Natural killer cell (primary cell): ENCODE measurements at regions not wholly inside any gene's neighbourhood (a gene's known extent, or its start where the extent isn't known, plus 50 kb on each side); places are given as distances from the start of the nearest gene placed in this dataset.

Experiments
- ATAC-seq, 3 donors: fragments of 150-1000 bp in 2 of 3; fragments of 200-7000 bp in 1 of 3; cut with Tn5 transposase; 1 replicate in 1 of 3; 2 replicates in 2 of 3; pipeline ENCODE4 v1.10.0; 2021; ENCODE audit warnings: mild to moderate bottlenecking in 2 of 3, moderate library complexity in 2 of 3
- DNase-seq, 2 donors: peaks; one replicate each; pipeline versions ENCODE4 v3.0.0 to v3.0.0-alpha.2; 2013 to 2021; ENCODE audit warnings: mixed read lengths in 1 of 2
- H3K27ac ChIP-seq: one replicate; pipeline ENCODE4 v1.5.1; 2013; ENCODE audit warnings: mild to moderate bottlenecking, low read length
- H3K27me3 ChIP-seq: one replicate; pipeline ENCODE4 v1.6.1; 2013; ENCODE audit warnings: low read length; ENCODE audit not compliant: control insufficient read depth, insufficient read depth
- H3K36me3 ChIP-seq: one replicate; pipeline ENCODE4 v1.6.1; 2013; ENCODE audit warnings: low read length; ENCODE audit not compliant: control insufficient read depth, insufficient read depth
- H3K4me1 ChIP-seq: one replicate; pipeline ENCODE4 v1.6.1; 2013; ENCODE audit warnings: low read length; ENCODE audit not compliant: control insufficient read depth, insufficient read depth
- H3K4me3 ChIP-seq: one replicate; pipeline ENCODE4 v1.5.1; 2013; ENCODE audit warnings: low read length
- H3K9me3 ChIP-seq: one replicate; pipeline ENCODE4 v1.6.1; 2013; ENCODE audit warnings: low read length; ENCODE audit not compliant: control insufficient read depth, insufficient read depth
- H3K27ac Mint-ChIP-seq, 2 donors: one replicate each; pipeline ENCODE4 v1.8.0; 2022; ENCODE audit warnings: mild to moderate bottlenecking in 2 of 2, mixed read lengths in 2 of 2, moderate library complexity in 1 of 2
- H3K27me3 Mint-ChIP-seq, 2 donors: one replicate each; pipeline ENCODE4 v1.8.0; 2022; ENCODE audit warnings: low read depth in 2 of 2, mixed read lengths in 2 of 2
- H3K36me3 Mint-ChIP-seq: one replicate; pipeline ENCODE4 v1.8.0; 2022; ENCODE audit warnings: mixed read lengths
- H3K4me1 Mint-ChIP-seq, 2 donors: one replicate each; pipeline ENCODE4 v1.8.0; 2022; ENCODE audit warnings: mixed read lengths in 2 of 2
- H3K4me3 Mint-ChIP-seq: one replicate; pipeline ENCODE4 v1.8.0; 2022; ENCODE audit warnings: mild to moderate bottlenecking, moderate library complexity, mixed read lengths
- H3K9me3 Mint-ChIP-seq, 2 donors: one replicate each; pipeline ENCODE4 v1.8.0; 2022; ENCODE audit warnings: mixed read lengths in 2 of 2
- WGBS: methylation state at CpG from one replicate; pipeline ENCODE4 v1.1.7; 2013; ENCODE audit warnings: missing lambda C conversion rate; ENCODE audit not compliant: insufficient coverage; 5-methylcytosine and 5-hydroxymethylcytosine counted together
- intact Hi-C: fragments of 100-400 bp; cut with micrococcal nuclease; formaldehyde crosslinking; loops from one replicate; pipeline ENCODE4 v1.14.2; 2022
- TF ChIP-seq, protein P1 (sequence below): fragments of 200-600 bp; IDR thresholded peaks from one replicate; pipeline ENCODE4 v1.8.0; 2022; ENCODE audit warnings: antibody characterized with exemption

DNA sequence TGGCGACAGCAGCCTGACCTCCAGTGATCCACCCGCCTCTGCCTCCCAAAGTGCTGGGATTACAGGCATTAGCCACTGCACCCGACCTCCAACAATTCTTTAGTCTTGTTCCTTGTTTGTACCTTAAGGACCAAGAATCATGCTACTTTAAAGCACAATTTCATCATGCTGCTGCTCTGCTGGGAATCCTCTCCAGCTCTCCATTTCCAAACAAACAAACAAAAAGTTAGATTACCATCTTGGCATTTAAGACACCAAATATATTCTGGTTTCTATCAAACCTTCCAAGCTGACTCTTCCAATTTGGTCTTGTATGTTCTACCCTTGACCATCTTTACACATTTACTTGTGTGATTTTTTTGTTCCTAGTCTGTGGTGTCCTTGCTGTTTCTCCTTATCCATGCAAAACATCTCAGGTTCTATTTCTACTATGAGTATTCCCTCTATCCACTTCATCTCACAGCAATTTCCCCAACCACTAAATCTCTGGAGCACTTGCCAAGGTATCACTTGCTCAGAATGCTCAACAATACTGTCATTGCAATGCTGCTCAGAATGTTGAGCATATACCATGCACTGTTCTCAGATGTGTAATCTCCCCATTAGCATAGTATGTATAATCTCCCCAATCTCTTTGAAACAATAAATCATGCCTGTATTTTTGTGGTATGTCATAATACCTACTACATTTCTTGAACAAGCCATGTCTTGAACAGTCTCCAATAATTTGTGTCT lies 73.2 kb upstream of the GALNT5 start:
- no peaks in the 10 kb centered on the region for H3K36me3 ChIP-seq
- no peak overlapping the region for H3K27ac ChIP-seq
- Mint-ChIP-seq H3K27me3 (peaks cover 0 to 6% of the 10 kb centered on the region in 2 donors), H3K27ac (no peak overlapping the region), H3K36me3 (no peaks in the 10 kb centered on the region), H3K4me1 (peaks cover 0 to 5% of the 10 kb centered on the region in 2 donors), H3K9me3 (no peaks in the 10 kb centered on the region), H3K4me3 (no peak overlapping the region)
- ATAC-seq (no peak), DNase-seq (no peak)
- intact Hi-C loops, result no loop called here
- TF ChIP-seq, protein P1, sequence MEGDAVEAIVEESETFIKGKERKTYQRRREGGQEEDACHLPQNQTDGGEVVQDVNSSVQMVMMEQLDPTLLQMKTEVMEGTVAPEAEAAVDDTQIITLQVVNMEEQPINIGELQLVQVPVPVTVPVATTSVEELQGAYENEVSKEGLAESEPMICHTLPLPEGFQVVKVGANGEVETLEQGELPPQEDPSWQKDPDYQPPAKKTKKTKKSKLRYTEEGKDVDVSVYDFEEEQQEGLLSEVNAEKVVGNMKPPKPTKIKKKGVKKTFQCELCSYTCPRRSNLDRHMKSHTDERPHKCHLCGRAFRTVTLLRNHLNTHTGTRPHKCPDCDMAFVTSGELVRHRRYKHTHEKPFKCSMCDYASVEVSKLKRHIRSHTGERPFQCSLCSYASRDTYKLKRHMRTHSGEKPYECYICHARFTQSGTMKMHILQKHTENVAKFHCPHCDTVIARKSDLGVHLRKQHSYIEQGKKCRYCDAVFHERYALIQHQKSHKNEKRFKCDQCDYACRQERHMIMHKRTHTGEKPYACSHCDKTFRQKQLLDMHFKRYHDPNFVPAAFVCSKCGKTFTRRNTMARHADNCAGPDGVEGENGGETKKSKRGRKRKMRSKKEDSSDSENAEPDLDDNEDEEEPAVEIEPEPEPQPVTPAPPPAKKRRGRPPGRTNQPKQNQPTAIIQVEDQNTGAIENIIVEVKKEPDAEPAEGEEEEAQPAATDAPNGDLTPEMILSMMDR, result no peak
- 92% methylated on average over 3 of the region's 3 CpGs for WGBS
- H3K4me1 ChIP-seq, result no peaks in the 10 kb centered on the region
- H3K9me3 ChIP-seq, result no peaks in the 10 kb centered on the region
- H3K27me3 ChIP-seq, result no peaks in the 10 kb centered on the region
- no peak overlapping the region for H3K4me3 ChIP-seq

DNA sequence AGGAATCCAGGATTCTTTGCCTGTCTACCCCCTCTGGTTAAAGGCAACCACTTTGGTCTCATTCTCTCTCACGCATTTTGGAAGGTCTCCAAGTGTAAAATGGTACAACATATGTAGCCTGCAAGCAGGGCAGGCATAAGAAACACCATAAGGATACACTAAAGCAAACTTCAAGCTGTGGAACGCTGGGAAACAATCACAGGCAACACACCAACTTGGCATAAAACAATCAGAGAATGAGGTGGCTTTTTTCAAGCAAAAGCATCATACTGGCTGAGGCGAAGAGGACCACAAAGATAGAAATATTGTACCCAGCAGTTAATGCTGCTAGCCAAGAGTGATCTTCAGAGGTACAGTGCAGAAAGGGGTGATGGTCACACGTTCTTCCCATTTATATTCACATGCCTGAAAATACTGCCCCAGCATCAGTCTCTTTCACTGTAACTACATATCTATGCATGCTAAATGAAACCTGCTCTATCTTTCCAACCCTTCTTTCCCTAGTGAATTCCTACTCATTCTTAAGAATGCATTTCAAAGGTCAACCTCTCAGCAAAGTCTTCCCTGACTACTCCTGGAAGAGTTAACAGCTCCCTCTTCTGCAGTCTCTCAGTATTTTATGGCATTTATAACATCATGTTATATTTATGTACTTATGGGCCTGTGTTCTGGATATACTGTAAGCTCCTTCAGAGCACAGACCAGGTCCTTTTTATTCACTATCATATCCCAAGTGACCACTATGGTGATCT lies 71.9 kb upstream of the GALNT5 start:
- Mint-ChIP-seq H3K36me3 (no peaks in the 10 kb centered on the region), H3K4me3 (no peak overlapping the region), H3K27me3 (peaks cover 0 to 6% of the 10 kb centered on the region in 2 donors), H3K27ac (no peak overlapping the region), H3K9me3 (no peaks in the 10 kb centered on the region), H3K4me1 (peaks cover 0 to 5% of the 10 kb centered on the region in 2 donors)
- intact Hi-C loops, result no loop called here
- no peaks in the 10 kb centered on the region for H3K9me3 ChIP-seq
- H3K36me3 ChIP-seq, result no peaks in the 10 kb centered on the region
- TF ChIP-seq, protein P1, result no peak
- WGBS, result 77% methylated on average over 4 of the region's 4 CpGs
- H3K4me3 ChIP-seq, result no peak overlapping the region
- H3K27ac ChIP-seq, result no peak overlapping the region
- DNase-seq (no peak), ATAC-seq (no peak)
- no peaks in the 10 kb centered on the region for H3K27me3 ChIP-seq
- no peaks in the 10 kb centered on the region for H3K4me1 ChIP-seq

DNA sequence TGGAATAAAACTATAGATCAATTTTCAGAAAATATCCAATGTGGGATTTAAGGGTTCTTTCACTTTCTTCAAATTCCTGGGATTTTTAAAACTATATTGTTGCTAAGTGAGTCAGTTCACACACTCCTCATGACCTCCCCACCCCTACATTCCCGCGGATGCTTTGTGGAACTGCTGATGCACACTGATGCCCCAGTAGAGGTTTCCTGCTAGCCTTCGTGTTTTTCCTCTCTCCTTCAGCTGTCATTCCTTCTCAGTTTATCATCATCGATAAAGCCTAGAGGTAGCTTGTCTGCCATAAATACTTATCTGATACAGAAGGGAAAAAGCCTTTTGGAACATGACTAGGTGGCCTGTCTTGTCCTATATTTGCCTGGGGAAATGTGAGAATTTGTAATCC lies 67.4 kb upstream of the GALNT5 start:
- H3K4me1 Mint-ChIP-seq, result no peaks in the 10 kb centered on the region
- intact Hi-C loops, result no loop called here
- no peak overlapping the region for H3K4me3 ChIP-seq
- H3K36me3 ChIP-seq, result no peaks in the 10 kb centered on the region
- DNase-seq, result no peak
- H3K36me3 Mint-ChIP-seq, result no peaks in the 10 kb centered on the region
- H3K27ac ChIP-seq, result no peak overlapping the region
- TF ChIP-seq, protein P1, result no peak
- no peak overlapping the region for H3K27ac Mint-ChIP-seq
- H3K9me3 ChIP-seq, result no peaks in the 10 kb centered on the region
- no peak for ATAC-seq
- H3K27me3 Mint-ChIP-seq, result peaks cover 0 to 6% of the 10 kb centered on the region in 2 donors
- H3K9me3 Mint-ChIP-seq, result no peaks in the 10 kb centered on the region
- WGBS, result 90% methylated on average over 4 of the region's 4 CpGs
- H3K27me3 ChIP-seq, result no peaks in the 10 kb centered on the region
- no peak overlapping the region for H3K4me3 Mint-ChIP-seq
- H3K4me1 ChIP-seq, result no peaks in the 10 kb centered on the region
